AG09309 (cell line): ENCODE measurements at regions not wholly inside any gene's neighbourhood (a gene's known extent, or its start where the extent isn't known, plus 50 kb on each side); places are given as distances from the start of the nearest gene placed in this dataset.

Experiments
- DNase-seq: peaks from one replicate; pipeline ENCODE4 v3.0.0-alpha.2; 2010; ENCODE audit warnings: low read depth
- H3K4me3 ChIP-seq: 2 replicates; pipeline ENCODE4 v1.5.1; 2011; ENCODE audit warnings: mild to moderate bottlenecking, low read depth, low read length, moderate library complexity; ENCODE audit not compliant: control insufficient read depth
- TF ChIP-seq, protein P1 (sequence below): IDR thresholded peaks from 2 replicates; pipeline ENCODE4 v1.5.1; 2011; ENCODE audit warnings: mild to moderate bottlenecking, low read depth, low read length, inconsistent platforms; ENCODE audit not compliant: insufficient read depth, control insufficient read depth; ENCODE audit errors: missing control alignments

DNA sequence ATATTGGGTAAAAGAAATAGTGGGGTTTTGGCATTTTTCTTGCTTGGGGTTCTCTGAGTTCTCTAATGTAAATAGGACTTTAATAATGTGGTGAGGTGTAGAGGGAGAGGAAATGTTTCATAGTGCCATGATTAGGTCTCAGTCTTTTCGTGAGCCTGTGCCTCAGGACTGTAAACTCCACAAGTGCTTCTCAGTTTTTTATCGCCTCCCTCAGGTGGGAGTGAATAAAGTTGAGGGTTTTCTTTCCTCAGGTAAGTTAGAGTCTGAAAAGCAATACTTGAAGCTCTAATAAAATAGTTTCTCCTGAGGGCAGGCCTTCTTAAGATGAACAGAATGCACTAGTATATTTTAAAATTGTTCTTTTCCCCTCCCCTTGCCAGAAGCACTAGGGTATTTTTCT lies 243.1 kb upstream of the SETBP1 start:
- TF ChIP-seq, protein P1, sequence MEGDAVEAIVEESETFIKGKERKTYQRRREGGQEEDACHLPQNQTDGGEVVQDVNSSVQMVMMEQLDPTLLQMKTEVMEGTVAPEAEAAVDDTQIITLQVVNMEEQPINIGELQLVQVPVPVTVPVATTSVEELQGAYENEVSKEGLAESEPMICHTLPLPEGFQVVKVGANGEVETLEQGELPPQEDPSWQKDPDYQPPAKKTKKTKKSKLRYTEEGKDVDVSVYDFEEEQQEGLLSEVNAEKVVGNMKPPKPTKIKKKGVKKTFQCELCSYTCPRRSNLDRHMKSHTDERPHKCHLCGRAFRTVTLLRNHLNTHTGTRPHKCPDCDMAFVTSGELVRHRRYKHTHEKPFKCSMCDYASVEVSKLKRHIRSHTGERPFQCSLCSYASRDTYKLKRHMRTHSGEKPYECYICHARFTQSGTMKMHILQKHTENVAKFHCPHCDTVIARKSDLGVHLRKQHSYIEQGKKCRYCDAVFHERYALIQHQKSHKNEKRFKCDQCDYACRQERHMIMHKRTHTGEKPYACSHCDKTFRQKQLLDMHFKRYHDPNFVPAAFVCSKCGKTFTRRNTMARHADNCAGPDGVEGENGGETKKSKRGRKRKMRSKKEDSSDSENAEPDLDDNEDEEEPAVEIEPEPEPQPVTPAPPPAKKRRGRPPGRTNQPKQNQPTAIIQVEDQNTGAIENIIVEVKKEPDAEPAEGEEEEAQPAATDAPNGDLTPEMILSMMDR, result no peak
- DNase-seq, result no peak
- H3K4me3 ChIP-seq, result no peak overlapping the region

DNA sequence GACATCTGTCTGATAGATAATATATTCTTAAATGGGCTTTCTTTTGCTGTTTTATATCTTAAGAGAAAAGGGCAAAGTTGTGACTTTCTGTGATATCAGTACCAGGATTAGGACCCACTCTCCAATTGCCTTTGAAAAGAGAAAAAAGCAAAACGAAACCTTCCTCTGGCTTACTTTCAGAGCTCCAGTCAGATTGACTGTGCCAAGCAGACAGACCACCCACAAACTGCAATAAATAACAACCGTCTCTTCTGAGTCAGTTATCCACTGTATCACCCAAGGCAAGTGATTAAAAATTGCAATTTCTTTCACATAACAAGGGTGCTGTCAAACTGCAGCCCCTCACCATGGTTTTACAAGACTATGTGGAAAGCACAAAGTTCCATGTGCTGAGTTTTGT lies 230.5 kb upstream of the SETBP1 start:
- TF ChIP-seq, protein P1, result no peak
- H3K4me3 ChIP-seq, result no peak overlapping the region
- DNase-seq, result no peak

DNA sequence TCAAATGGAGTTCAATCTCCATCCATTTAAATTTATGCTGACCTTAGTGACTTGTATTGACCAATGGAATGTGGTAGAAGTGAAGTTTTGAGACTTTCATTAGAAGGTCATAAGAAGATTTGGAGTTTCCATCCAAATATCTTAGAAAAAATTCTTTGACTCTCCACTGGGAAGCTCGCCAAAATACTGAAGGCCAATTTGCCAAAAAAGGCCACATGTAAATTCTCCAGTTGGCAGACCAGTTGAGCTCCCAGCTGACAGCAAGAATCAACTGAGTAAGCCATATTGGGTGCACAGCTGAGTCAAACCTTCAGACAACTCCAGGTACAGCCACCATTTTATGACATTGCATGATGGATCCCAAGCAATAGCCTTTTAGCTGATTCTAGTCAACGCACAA lies 228.3 kb upstream of the SETBP1 start:
- no peak for DNase-seq
- TF ChIP-seq, protein P1, result no peak
- H3K4me3 ChIP-seq, result no peak overlapping the region

DNA sequence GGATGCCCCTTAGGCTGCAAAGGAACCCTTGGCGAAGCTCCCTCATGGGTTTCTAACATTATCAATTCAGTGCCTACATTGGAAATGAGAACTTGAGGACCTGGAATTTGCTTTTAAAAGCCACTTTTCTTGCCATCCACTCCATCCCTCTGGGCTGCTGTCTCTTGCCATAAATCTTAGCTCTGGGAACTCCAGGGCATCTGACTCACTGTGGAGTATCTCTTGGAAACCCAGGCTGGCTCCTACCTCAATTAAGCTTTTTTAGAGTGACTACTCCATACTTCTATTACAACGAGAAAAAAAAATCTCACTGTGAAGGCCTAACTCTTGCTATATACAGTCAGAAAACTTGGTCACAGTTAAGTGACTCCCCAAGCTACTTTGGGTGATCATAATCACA lies 227.2 kb upstream of the SETBP1 start:
- H3K4me3 ChIP-seq, result no peak overlapping the region
- TF ChIP-seq, protein P1, result no peak

DNA sequence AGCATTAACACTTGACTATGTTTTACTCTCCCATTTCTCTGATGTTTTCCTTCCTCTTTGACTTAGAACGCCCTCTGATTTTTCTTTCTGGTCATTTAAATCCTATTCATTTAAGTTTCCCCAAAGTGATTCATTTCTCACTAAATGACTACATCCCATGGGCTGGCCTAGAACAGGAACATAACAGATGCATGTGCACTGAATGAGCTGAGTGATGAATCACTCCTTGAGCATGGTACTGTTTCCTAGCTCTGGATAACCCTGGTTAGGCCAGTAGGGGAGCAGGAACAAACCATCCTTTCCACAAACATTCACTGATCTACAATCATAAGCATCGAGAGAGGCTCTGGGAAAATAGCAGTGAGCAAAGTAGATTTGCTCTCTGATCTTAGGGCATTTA lies 221.9 kb upstream of the SETBP1 start:
- peak; percentile 60 for DNase-seq
- TF ChIP-seq, protein P1, result peak; percentile 35
- no peak overlapping the region for H3K4me3 ChIP-seq

More for the DNA sequence above, 227.2 kb upstream of the SETBP1 start:
- DNase-seq, result peak; percentile 43

DNA sequence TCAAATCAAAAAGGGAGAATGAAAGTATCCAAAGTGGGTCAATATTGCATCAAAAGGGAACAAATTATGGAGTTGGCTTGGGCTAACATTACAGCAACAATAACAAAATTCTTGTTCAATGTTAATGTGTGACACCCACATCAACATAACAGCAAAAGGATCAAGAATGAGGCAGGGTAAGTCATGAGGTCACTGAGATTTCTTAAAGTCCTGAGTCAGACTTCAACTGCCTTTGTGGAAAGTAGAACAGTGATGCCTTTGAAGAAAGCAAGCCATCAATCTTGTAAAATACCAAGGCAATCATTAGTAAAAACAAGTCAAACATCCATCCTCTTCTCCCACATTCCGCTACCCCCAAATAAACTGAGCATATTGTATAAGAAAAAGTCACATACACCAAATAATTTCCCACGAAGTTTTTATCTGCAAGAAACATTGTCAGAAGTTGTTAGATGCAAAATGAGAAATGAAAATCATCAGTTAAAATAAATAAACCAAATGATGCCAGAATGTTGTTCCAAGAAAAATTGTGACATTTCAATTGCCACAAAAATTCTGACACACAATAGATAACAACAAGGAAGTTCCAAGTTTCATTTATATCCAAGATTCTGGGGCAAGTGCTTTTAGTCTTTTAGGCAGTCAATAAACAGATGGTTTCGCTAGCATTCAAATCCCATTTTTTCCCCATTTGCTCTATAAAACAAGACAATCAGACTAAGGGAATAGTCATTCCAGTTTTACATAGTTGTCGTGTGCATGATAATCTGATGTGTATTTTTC lies 216.1 kb upstream of the SETBP1 start:
- TF ChIP-seq, protein P1, result no peak
- no peak for DNase-seq
- H3K4me3 ChIP-seq, result no peak overlapping the region
